ENCODE measurements at regions not wholly inside any gene's neighbourhood (a gene's known extent, or its start where the extent isn't known, plus 50 kb on each side); places are given as distances from the start of the nearest gene placed in this dataset.

GRCh38 chr4:85268961-85269360 is 206.0 kb upstream of the ARHGAP24 start:
- DNase-seq: no peak

- no peak for DNase-seq
These were observed 200.0 kb upstream of the ARHGAP24 start for GRCh38 chr4:85274955-85275354.

GRCh38 chr4:85280963-85281362 is 194.0 kb upstream of the ARHGAP24 start:
- no peak for DNase-seq

GRCh38 chr4:85291226-85291625 is 183.7 kb upstream of the ARHGAP24 start:
- no peak for DNase-seq

- DNase-seq: no peak
These were observed 176.9 kb upstream of the ARHGAP24 start for GRCh38 chr4:85298037-85298436.

- DNase-seq: no peak
These were observed 172.7 kb upstream of the ARHGAP24 start for GRCh38 chr4:85302193-85302736.

GRCh38 chr4:85302756-85303155 is 172.2 kb upstream of the ARHGAP24 start:
- DNase-seq: no peak

GRCh38 chr4:85318415-85318814 is 156.5 kb upstream of the ARHGAP24 start:
- DNase-seq: no peak

- DNase-seq: no peak
These were observed 116.1 kb upstream of the ARHGAP24 start for GRCh38 chr4:85358831-85359230.

- DNase-seq: no peak
These were observed 112.4 kb upstream of the ARHGAP24 start for GRCh38 chr4:85362550-85362949.

- no peak for DNase-seq
These were observed 107.1 kb upstream of the ARHGAP24 start for GRCh38 chr4:85367815-85368214.

- no peak for DNase-seq
These were observed 106.7 kb upstream of the ARHGAP24 start for GRCh38 chr4:85368240-85368639.

- no peak for DNase-seq
These were observed 106.0 kb upstream of the ARHGAP24 start for GRCh38 chr4:85368932-85369331.

- DNase-seq: no peak
These were observed 105.1 kb upstream of the ARHGAP24 start for GRCh38 chr4:85369703-85370380.

- no peak for DNase-seq
These were observed 104.4 kb upstream of the ARHGAP24 start for GRCh38 chr4:85370400-85371032.

- DNase-seq: no peak
These were observed 102.0 kb upstream of the ARHGAP24 start for GRCh38 chr4:85372966-85373365.

- no peak for DNase-seq
These were observed 98.7 kb upstream of the ARHGAP24 start for GRCh38 chr4:85376285-85376684.

- DNase-seq: no peak
These were observed 93.0 kb upstream of the ARHGAP24 start for GRCh38 chr4:85381968-85382367.

GRCh38 chr4:85391071-85391470 is 83.9 kb upstream of the ARHGAP24 start:
- no peak for DNase-seq

GRCh38 chr4:85391589-85392410 is 83.2 kb upstream of the ARHGAP24 start:
- DNase-seq: no peak

- no peak for DNase-seq
These were observed 81.7 kb upstream of the ARHGAP24 start for GRCh38 chr4:85393201-85393600.

GRCh38 chr4:85398276-85398675 is 76.7 kb upstream of the ARHGAP24 start:
- DNase-seq: no peak

- no peak for DNase-seq
These were observed 75.7 kb upstream of the ARHGAP24 start for GRCh38 chr4:85399270-85399669.

- no peak for DNase-seq
These were observed 72.6 kb upstream of the ARHGAP24 start for GRCh38 chr4:85402371-85402770.

All from NK-92 treated with Interleukin-12 subunit alpha and Interleukin-12 subunit beta, amount 100 ng/mL, for 24 hours (cell line).